ELR (cell line): ENCODE measurements at regions not wholly inside any gene's neighbourhood (a gene's known extent, or its start where the extent isn't known, plus 50 kb on each side); places are given as distances from the start of the nearest gene placed in this dataset.

ENCODE experiments used
- DNase-seq: peaks from one replicate; pipeline ENCODE4 v3.0.0-alpha.2; 2015; ENCODE audit warnings: low read depth

GRCh38 chr3:43950775-43951174, 260.0 kb downstream of the ABHD5 start:
- DNase-seq = no peak

- DNase-seq = no peak
These were observed 261.1 kb downstream of the ABHD5 start for GRCh38 chr3:43951813-43952212.

DNA sequence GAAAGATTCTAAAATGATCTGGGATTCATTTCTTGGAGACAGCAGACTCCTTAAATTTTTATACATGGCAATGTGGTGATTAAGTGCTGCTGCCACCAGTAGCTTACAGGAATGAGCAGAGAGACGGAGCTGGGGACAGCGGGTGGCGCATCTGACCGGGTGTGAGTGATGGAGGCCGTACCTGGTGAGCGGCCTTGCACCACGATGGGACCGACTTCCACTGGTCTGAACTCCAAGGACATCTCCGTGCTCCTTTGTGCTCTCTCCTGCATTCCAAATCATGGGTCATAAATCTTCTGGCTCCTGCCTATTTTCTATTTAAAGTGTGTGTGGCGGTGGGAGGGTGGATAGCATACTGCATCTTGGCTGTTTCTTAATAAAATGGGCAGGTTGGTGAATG, 262.6 kb downstream of the ABHD5 start:
- DNase-seq = no peak

- DNase-seq = peak; percentile 71
These were observed 263.3 kb downstream of the ABHD5 start for GRCh38 chr3:43953814-43954692.

- DNase-seq = no peak
These were observed 266.2 kb downstream of the ABHD5 start for GRCh38 chr3:43956945-43957344.

DNA sequence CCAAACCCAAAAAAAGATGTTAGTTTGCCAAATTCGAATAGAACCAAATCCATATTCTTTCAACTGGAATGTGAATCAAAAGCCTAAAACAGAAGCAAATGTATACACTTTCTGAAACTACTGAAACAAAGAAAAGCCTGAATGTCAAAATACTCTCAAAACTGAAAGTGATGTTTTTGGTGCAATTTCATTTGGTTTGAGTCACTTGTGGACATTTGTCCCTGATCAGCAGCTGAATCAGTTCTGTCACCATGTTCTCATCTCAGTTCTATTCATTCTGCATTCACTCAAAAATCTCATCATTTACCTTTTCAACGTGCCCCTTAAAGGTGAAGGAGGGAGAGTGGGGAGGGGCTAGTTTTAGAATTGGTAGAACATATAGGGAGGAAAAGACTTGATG, 266.8 kb downstream of the ABHD5 start:
- no peak for DNase-seq

DNA sequence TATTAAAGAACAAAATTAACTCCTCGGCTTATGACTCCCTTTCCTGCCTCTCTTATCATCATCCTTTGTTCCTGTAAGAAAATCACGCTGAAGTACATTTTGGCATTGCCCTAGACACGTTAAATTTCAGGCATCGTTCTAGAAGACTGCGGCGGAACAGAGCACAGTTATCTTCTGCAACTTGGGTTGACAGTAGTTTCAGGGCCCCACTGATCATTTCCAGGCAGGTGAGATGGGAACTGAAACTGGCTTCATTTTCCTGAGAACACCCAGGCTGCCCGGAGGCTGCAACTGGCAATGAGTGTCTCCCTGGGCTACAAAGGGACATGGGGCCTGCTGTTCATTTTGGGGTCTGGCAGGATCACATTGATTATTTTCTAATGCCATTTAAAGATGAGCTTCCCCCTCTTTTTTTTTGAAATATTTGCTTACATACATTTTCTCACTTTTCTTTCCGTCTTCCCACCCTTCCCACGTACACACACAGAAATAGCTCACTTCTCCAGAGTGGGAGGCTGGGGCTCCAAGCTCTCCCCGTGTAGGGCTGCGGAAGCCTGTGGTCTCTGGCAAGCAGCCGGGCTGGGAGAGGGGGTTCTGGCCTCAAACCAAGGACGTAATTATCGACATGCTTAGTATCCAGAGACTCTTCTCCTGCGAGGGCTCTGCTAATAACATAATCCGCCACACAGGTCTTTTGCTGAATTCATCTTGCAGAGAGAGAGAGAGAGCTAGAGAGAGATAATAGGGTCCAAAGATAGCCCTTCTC, 267.4 kb downstream of the ABHD5 start:
- DNase-seq = no peak

DNA sequence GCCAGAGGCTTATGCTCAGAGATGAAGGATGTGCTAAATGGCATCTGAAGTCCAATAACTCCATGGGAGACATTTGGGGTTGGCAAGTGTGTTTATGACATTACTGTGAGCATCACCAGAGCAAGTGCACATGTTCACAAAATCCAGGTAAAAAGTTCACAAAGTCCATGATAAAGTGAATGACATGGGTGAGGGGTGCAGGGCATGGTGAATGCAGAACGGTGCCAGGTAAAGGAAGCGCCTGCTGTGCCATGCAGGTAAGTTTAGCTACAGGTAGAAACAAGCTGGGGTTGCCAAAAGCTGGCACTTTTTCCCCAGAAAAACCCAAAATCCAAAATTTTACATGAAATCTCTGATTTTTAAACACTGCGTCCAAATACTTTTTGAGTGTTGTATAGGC, 268.2 kb downstream of the ABHD5 start:
- no peak for DNase-seq

DNA sequence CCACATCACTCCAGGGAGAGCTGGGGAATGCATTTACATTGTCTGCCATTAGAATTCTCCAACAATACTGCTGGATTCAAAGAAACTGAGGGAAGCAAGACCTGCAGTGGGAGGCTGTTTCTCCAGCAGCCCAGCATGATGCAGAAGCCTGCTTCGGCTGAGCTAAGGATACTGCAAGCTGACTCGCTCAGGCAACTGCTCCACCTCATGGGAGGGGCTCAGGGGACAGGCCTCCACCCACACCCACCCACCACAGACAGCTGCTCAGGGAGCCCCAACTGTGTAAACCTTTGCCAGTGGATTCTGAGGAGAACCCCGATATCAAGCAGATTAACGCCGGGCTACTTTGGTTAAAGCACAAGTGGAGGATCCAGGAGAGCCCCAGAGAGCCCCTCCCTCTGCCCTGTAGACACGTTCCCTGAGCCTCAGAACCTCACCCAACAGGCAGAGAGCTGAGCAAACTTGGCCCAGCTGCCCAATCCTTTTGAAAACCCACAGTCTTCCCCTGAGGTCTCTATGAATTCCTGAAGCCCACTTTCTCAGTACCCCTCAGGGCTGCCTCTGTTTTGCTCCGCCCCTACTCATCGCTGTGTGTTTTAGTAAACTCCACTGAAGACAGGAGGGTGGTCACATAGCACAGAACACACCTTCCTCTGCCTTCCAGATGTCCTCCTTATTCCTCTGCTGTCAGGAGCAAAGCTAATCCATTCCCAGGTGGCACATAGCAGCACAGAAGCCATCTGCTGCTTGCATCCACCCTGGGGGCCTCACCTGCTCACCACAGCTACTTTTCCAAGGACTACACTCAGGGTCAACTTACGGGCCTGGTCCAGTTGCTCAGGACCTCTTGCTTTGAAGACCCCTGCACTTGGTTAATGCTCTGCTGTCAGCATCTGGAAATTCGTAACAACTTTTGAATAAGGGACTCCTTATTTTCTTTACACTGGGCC, 269.0 kb downstream of the ABHD5 start:
- no peak for DNase-seq

- DNase-seq = no peak
These were observed 269.7 kb downstream of the ABHD5 start for GRCh38 chr3:43960448-43960840.

GRCh38 chr3:43962043-43962442, 271.3 kb downstream of the ABHD5 start:
- no peak for DNase-seq

- no peak for DNase-seq
These were observed 272.5 kb downstream of the ABHD5 start for GRCh38 chr3:43963208-43963607.

GRCh38 chr3:43964640-43965039, 273.9 kb downstream of the ABHD5 start:
- DNase-seq = no peak

- DNase-seq = no peak
These were observed 274.9 kb downstream of the ABHD5 start for GRCh38 chr3:43965656-43966055.

GRCh38 chr3:43966126-43966525, 275.4 kb downstream of the ABHD5 start:
- DNase-seq = no peak

DNA sequence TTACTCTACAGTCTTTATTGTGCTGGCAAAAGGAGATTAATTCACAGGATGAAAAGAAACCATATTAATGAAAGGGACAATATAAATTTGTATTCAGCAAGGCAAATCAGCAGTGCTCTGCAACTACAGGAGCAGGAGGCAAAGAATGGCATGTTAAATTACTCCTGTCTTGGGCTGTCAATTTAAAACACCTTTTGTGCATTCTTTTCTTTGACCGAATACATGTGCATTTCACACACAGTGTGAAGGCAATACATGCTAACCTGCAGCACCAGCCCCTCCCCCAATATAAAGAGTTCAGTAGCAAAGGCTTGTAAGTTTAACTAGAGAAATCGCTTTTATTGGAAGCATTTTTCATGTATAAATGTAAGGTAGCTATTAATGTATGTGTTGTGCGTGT, 275.2 kb upstream of the TOPAZ1 start:
- DNase-seq = no peak

DNA sequence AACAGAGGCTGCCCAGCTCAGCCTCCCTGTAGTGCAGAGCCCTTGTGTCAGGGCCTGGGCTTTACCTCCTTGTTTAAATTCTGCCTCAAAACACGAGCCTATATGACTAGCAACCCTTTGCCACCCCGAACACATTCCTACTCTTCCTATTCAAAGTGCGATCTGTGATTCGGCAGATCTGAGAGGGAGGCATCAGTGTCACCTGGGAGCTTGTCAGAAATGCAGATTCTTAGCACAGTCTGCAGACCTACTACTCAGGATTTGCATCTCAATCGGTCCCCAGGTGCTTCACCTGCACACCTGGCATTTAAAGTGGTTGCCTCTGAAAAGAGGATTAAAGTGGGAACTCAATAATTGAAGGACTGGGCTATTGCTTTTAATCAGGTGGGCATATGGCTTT, 273.2 kb upstream of the TOPAZ1 start:
- DNase-seq = no peak

DNA sequence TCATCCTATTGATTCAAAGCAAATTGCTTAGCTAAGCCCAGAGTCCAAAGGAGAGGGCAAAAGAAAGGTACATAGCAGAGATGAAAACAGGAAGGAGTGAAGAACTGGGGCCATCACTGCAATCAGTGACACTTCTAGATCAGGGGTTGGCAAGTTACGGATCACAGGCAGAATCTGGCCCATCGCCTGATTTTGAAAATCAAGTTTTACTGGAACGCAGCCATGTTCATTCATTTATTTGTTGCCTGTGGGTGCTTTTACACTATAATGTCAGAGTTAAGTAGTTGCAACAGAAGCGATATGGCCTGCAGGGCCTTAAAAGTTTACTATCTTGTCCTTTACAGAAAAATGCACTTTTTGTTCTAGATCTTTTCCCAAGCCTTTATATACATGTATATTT, 271.7 kb upstream of the TOPAZ1 start:
- no peak for DNase-seq

- DNase-seq = no peak
These were observed 271.3 kb upstream of the TOPAZ1 start for GRCh38 chr3:43970351-43970750.

- DNase-seq = no peak
These were observed 270.8 kb upstream of the TOPAZ1 start for GRCh38 chr3:43970920-43971319.

DNA sequence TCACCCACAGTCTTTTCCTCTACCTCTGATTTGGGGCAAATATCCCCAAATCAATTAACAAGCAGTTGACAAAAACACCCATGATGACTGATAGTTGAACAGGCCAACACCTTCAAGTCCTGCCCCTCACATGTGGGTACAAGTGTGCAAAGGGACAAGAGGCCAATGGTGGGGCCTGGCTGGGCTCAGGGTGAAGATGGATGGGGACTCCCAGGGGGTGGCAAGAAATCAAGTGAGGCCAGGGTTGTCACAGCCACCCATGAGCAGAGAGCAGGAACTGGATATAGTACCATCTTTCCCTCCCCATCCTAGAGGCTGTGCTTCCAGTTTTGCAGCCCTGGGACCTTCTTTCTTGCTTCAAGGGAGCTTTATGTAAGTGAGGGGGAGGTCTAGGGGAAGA, 270.2 kb upstream of the TOPAZ1 start:
- DNase-seq = no peak

DNA sequence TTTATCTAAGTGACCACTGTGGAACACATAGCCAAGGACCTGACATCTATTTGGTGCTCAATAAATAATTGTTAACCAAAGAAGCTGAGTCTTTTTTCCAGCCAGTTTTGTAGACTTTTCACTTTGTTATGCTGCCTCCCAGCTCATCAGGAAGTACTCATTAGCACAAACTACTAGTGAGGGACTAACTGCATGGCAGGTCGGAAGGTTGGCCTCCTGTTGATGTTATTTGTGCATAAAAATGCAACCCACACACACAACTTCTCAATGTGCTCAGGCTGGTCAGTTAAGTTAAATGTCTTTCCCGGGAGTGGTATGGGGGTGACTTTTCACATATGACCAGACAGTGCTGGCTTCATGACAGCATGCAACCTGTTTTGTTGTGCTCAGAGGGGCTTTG, 263.0 kb upstream of the TOPAZ1 start:
- DNase-seq = no peak
